PC-9 (cell line): ENCODE measurements at regions not wholly inside any gene's neighbourhood (a gene's known extent, or its start where the extent isn't known, plus 50 kb on each side); places are given as distances from the start of the nearest gene placed in this dataset.

Experiments used
- BruUV-seq: library from RNA; stranded (reverse); fragments of 400-500 nt; replicated peaks from 2 replicates; lab custom pipeline; 2021; lab: Mats Ljungman, UMichigan
- CTCF ChIA-PET: fragments of 300-600 bp; sonication (Branson Sonifier 250); formaldehyde crosslinking; loops from one replicate; lab custom pipeline; 2022; ENCODE audit warnings: antibody characterized with exemption; lab: Charles Lee
- POLR2A ChIA-PET: fragments of 300-600 bp; sonication (Branson Sonifier 250); formaldehyde crosslinking; loops from one replicate; lab custom pipeline; 2022; ENCODE audit warnings: antibody characterized with exemption; ENCODE audit not compliant: unreplicated experiment; lab: Charles Lee
- DNase-seq, 2 experiments: peaks; one replicate each; pipeline versions ENCODE4 v3.0.0 to v3.0.0-alpha.2; 2015 to 2022; ENCODE audit warnings: mixed read lengths in 1 of 2
- H2AFZ ChIP-seq: fragments of 200-600 bp; sonication (generic); 2 replicates; pipeline ENCODE4 v1.8.1; 2017; ENCODE audit warnings: antibody characterized with exemption
- H3F3A ChIP-seq: fragments of 200-600 bp; sonication (generic); 2 replicates; pipeline ENCODE4 v1.8.1; 2017; ENCODE audit warnings: antibody characterized with exemption, mild to moderate bottlenecking, low read depth; ENCODE audit not compliant: insufficient read depth
- H3K27ac ChIP-seq: fragments of 200-600 bp; sonication (generic); 2 replicates; pipeline ENCODE4 v1.6.1; 2016; ENCODE audit warnings: mixed run types
- H3K27me3 ChIP-seq: fragments of 200-600 bp; sonication (generic); 2 replicates; pipeline ENCODE4 v1.6.1; 2016; ENCODE audit warnings: low read depth, mixed run types; ENCODE audit not compliant: insufficient read depth
- H3K36me3 ChIP-seq: fragments of 200-600 bp; sonication (generic); 2 replicates; pipeline ENCODE4 v1.6.1; 2016; ENCODE audit warnings: low read depth, mixed run types
- H3K4me1 ChIP-seq: fragments of 200-600 bp; sonication (generic); replicated peaks from 2 replicates; pipeline ENCODE4 v1.6.1; 2016; ENCODE audit warnings: mixed run types; ENCODE audit not compliant: insufficient read depth
- H3K4me2 ChIP-seq: fragments of 200-600 bp; sonication (generic); 2 replicates; pipeline ENCODE4 v1.6.1; 2017; ENCODE audit warnings: mixed run types
- H3K4me3 ChIP-seq: fragments of 200-600 bp; sonication (generic); 2 replicates; pipeline ENCODE4 v1.6.1; 2016; ENCODE audit warnings: mixed run types
- H3K79me2 ChIP-seq: fragments of 200-600 bp; sonication (generic); 2 replicates; pipeline ENCODE4 v1.6.1; 2017; ENCODE audit warnings: low read depth, mixed run types
- H3K9me2 ChIP-seq: fragments of 200-600 bp; sonication (generic); 2 replicates; pipeline ENCODE4 v1.8.1; 2017; ENCODE audit warnings: mild to moderate bottlenecking; ENCODE audit not compliant: insufficient read depth
- H3K9me3 ChIP-seq: fragments of 200-600 bp; sonication (generic); 2 replicates; pipeline ENCODE4 v1.8.1; 2016; ENCODE audit warnings: low read depth; ENCODE audit not compliant: insufficient read depth
- H4K20me1 ChIP-seq: fragments of 200-600 bp; sonication (generic); 2 replicates; pipeline ENCODE4 v1.8.1; 2017; ENCODE audit not compliant: insufficient read depth
- EZH2 ChIP-seq: fragments of 200-600 bp; sonication (generic); IDR thresholded peaks from 2 replicates; pipeline ENCODE4 v1.8.0; 2017; ENCODE audit warnings: antibody characterized with exemption, low read depth
- intact Hi-C: fragments of 100-400 bp; cut with micrococcal nuclease; formaldehyde crosslinking; loops from one replicate; pipeline ENCODE4 v1.10.0; 2022; ENCODE audit not compliant: unreplicated experiment
- TF ChIP-seq, protein P1 (sequence below): fragments of 200-600 bp; sonication (generic); conservative IDR thresholded peaks from 2 replicates; pipeline ENCODE4 v1.6.1; 2017; ENCODE audit warnings: mixed run types, antibody characterized with exemption, mild to moderate bottlenecking, moderate library complexity

- POLR2A ChIA-PET = no interaction called here
Observed at GRCh38 chr4:137749466-137749865, 217.2 kb upstream of the PCDH18 start.

GRCh38 chr4:137748616-137749015 is 216.3 kb upstream of the PCDH18 start:
- BruUV-seq = no TSS peak
- ChIA-PET POLR2A (no interaction called here), CTCF (no interaction called here)

More at GRCh38 chr4:137749466-137749865, 217.2 kb upstream of the PCDH18 start:
- Histone ChIP-seq H4K20me1 (no peaks in the 10 kb centered on the region), H3K4me2 (no peak overlapping the region), H3K79me2 (no peaks in the 10 kb centered on the region), H3K27me3 (no peaks in the 10 kb centered on the region), H2AFZ (no peak overlapping the region), H3K36me3 (no peaks in the 10 kb centered on the region), H3K9me2 (no peaks in the 10 kb centered on the region), H3K4me1 (no peaks in the 10 kb centered on the region), H3F3A (no peaks in the 10 kb centered on the region), H3K27ac (no peak overlapping the region), H3K4me3 (no peak overlapping the region), H3K9me3 (no peaks in the 10 kb centered on the region)
- intact Hi-C loops = no loop called here
- no TSS peak for BruUV-seq
- TF ChIP-seq EZH2 = no peak
- TF ChIP-seq, protein P1, sequence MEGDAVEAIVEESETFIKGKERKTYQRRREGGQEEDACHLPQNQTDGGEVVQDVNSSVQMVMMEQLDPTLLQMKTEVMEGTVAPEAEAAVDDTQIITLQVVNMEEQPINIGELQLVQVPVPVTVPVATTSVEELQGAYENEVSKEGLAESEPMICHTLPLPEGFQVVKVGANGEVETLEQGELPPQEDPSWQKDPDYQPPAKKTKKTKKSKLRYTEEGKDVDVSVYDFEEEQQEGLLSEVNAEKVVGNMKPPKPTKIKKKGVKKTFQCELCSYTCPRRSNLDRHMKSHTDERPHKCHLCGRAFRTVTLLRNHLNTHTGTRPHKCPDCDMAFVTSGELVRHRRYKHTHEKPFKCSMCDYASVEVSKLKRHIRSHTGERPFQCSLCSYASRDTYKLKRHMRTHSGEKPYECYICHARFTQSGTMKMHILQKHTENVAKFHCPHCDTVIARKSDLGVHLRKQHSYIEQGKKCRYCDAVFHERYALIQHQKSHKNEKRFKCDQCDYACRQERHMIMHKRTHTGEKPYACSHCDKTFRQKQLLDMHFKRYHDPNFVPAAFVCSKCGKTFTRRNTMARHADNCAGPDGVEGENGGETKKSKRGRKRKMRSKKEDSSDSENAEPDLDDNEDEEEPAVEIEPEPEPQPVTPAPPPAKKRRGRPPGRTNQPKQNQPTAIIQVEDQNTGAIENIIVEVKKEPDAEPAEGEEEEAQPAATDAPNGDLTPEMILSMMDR = no peak
- CTCF ChIA-PET = no interaction called here
- no peak for DNase-seq

GRCh38 chr4:137740141-137740540 is 207.8 kb upstream of the PCDH18 start:
- H3K27ac ChIP-seq = no peak overlapping the region
- no peaks in the 10 kb centered on the region for H3K9me2 ChIP-seq
- TF ChIP-seq EZH2 = no peak
- TF ChIP-seq, protein P1 = no peak
- H3K4me2 ChIP-seq = no peak overlapping the region
- H2AFZ ChIP-seq = no peak overlapping the region
- no peaks in the 10 kb centered on the region for H3K27me3 ChIP-seq
- ChIA-PET CTCF (no interaction called here), POLR2A (no interaction called here)
- H3K36me3 ChIP-seq = no peaks in the 10 kb centered on the region
- no peaks in the 10 kb centered on the region for H3F3A ChIP-seq
- no peaks in the 10 kb centered on the region for H3K79me2 ChIP-seq
- H3K4me1 ChIP-seq = no peaks in the 10 kb centered on the region
- intact Hi-C loops = no loop called here
- H4K20me1 ChIP-seq = no peaks in the 10 kb centered on the region
- no TSS peak for BruUV-seq
- no peak for DNase-seq
- no peaks in the 10 kb centered on the region for H3K9me3 ChIP-seq
- no peak overlapping the region for H3K4me3 ChIP-seq

More at GRCh38 chr4:137748616-137749015, 216.3 kb upstream of the PCDH18 start:
- H3F3A ChIP-seq = no peaks in the 10 kb centered on the region
- H3K9me3 ChIP-seq = no peaks in the 10 kb centered on the region
- H2AFZ ChIP-seq = no peak overlapping the region
- no peak overlapping the region for H3K4me2 ChIP-seq
- no peaks in the 10 kb centered on the region for H3K36me3 ChIP-seq
- H3K27ac ChIP-seq = no peak overlapping the region
- H3K4me1 ChIP-seq = no peaks in the 10 kb centered on the region
- H3K79me2 ChIP-seq = no peaks in the 10 kb centered on the region
- intact Hi-C loops = no loop called here
- no peaks in the 10 kb centered on the region for H4K20me1 ChIP-seq
- no peaks in the 10 kb centered on the region for H3K9me2 ChIP-seq
- no peak overlapping the region for H3K4me3 ChIP-seq
- H3K27me3 ChIP-seq = no peaks in the 10 kb centered on the region
- DNase-seq = no peak
- TF ChIP-seq, protein P1 = no peak
- TF ChIP-seq EZH2 = no peak
